Activated T-helper 2 cell treated with anti-CD3 and anti-CD28 coated beads, Interferon-gamma antibody, Interleukin-2, Interleukin-4, amounts not matched to agents 10 μg/mL and 5 μg/mL and 100 μg/mL, durations not matched to agents 14 hours and 24 hours and 36 hours (primary cell): ENCODE measurements at regions not wholly inside any gene's neighbourhood (a gene's known extent, or its start where the extent isn't known, plus 50 kb on each side); places are given as distances from the start of the nearest gene placed in this dataset.
"Not testable (repeated sequence)": the region's sequence is repeated elsewhere in the genome, so short reads cannot be mapped to it uniquely, and the experiment has no call there.

Source experiments
- DNase-seq: peaks from one replicate; pipeline ENCODE4 v3.0.0; 2021; ENCODE audit warnings: low spot score
- H3K27ac Mint-ChIP-seq: one replicate; pipeline ENCODE4 v1.8.0; 2021; ENCODE audit warnings: mixed read lengths
- H3K27me3 Mint-ChIP-seq: one replicate; pipeline ENCODE4 v1.8.0; 2021; ENCODE audit warnings: low read depth, mixed read lengths
- H3K36me3 Mint-ChIP-seq: one replicate; pipeline ENCODE4 v1.8.0; 2021; ENCODE audit warnings: low read depth, mixed read lengths
- H3K4me1 Mint-ChIP-seq: one replicate; pipeline ENCODE4 v1.8.0; 2021; ENCODE audit warnings: low read depth, mixed read lengths
- H3K4me3 Mint-ChIP-seq: one replicate; pipeline ENCODE4 v1.8.0; 2021; ENCODE audit warnings: low read depth, mild to moderate bottlenecking, moderate library complexity, mixed read lengths
- H3K9me3 Mint-ChIP-seq: one replicate; pipeline ENCODE4 v1.8.0; 2021; ENCODE audit warnings: mixed read lengths
- intact Hi-C: fragments of 100-400 bp; cut with micrococcal nuclease; formaldehyde crosslinking; loops from one replicate; pipeline ENCODE4 v1.15.1; 2023

DNA sequence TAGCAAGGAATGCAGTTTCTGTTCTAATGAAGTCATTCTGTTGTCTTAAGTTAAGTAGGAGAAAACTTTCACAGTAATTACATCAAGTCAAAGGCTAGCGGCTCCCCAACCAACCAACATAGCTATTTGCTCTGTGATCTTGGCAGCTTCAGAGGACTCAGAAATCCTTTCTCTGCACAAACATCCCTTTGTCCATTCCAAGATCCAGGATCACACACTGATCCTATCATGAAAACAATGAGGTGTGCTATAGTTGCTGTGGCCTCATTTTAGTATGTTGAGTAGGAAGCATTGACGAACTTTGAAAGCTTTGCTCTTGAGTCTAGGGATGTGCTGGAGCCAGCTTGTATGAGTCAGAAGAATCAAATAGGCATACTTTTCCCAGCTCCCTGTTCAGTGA, 218.2 kb upstream of the PRSS58 start:
- Mint-ChIP-seq H3K4me1 (peaks cover 21% of the 10 kb centered on the region), H3K27ac (no peak overlapping the region), H3K36me3 (no peaks in the 10 kb centered on the region), H3K4me3 (no peak overlapping the region), H3K27me3 (no peaks in the 10 kb centered on the region), H3K9me3 (no peaks in the 10 kb centered on the region)
- DNase-seq: no peak
- intact Hi-C loops: no loop called here

DNA sequence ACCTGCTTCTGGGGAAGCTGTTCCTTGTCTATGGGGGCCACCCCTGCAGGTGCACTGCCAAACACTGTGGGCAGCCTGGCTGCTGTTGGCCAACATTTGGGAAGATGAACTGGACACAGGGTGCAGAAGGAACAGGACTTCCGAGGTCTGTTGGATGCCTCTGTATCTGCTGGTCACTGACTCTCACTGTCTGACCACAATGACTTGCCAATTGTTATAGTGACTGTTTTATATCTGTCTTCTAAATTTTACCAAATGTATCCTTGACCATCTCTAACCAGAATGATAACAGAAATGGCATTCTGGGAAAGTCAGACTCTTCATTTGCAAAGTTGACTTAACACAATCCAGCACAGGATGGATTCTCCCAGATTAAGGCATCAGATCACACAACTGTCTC, 214.0 kb upstream of the PRSS58 start:
- intact Hi-C loops: no loop called here
- Mint-ChIP-seq H3K36me3 (no peaks in the 10 kb centered on the region), H3K4me3 (no peak overlapping the region), H3K9me3 (no peaks in the 10 kb centered on the region), H3K27me3 (no peaks in the 10 kb centered on the region), H3K27ac (no peak overlapping the region), H3K4me1 (peaks cover 10% of the 10 kb centered on the region)
- no peak for DNase-seq

GRCh38 chr7:142470544-142470830, 212.6 kb upstream of the PRSS58 start:
- H3K27me3 Mint-ChIP-seq: no peaks in the 10 kb centered on the region
- intact Hi-C loops: no loop called here
- no peak overlapping the region for H3K27ac Mint-ChIP-seq
- no peak for DNase-seq
- no peaks in the 10 kb centered on the region for H3K36me3 Mint-ChIP-seq
- peaks cover 8% of the 10 kb centered on the region for H3K4me1 Mint-ChIP-seq
- no peaks in the 10 kb centered on the region for H3K9me3 Mint-ChIP-seq
- no peak overlapping the region for H3K4me3 Mint-ChIP-seq

GRCh38 chr7:142469696-142470543, 212.1 kb upstream of the PRSS58 start:
- Mint-ChIP-seq H3K4me3 (no peak overlapping the region), H3K27me3 (no peaks in the 10 kb centered on the region), H3K36me3 (no peaks in the 10 kb centered on the region), H3K27ac (no peak overlapping the region), H3K9me3 (no peaks in the 10 kb centered on the region), H3K4me1 (peaks cover 8% of the 10 kb centered on the region)
- no peak for DNase-seq
- intact Hi-C loops: no loop called here

GRCh38 chr7:142468871-142469665, 211.2 kb upstream of the PRSS58 start:
- Mint-ChIP-seq H3K27me3 (no peaks in the 10 kb centered on the region), H3K27ac (no peak overlapping the region), H3K4me3 (no peak overlapping the region), H3K9me3 (no peaks in the 10 kb centered on the region), H3K4me1 (peaks cover 11% of the 10 kb centered on the region), H3K36me3 (no peaks in the 10 kb centered on the region)
- DNase-seq: no peak
- intact Hi-C loops: no loop called here

GRCh38 chr7:142467056-142467655, 209.3 kb upstream of the PRSS58 start:
- H3K27me3 Mint-ChIP-seq, H3K4me3 Mint-ChIP-seq, H3K9me3 Mint-ChIP-seq, H3K36me3 Mint-ChIP-seq, intact Hi-C loops, H3K27ac Mint-ChIP-seq, DNase-seq: not testable (repeated sequence)
- H3K4me1 Mint-ChIP-seq: peaks cover 25% of the 10 kb centered on the region

DNA sequence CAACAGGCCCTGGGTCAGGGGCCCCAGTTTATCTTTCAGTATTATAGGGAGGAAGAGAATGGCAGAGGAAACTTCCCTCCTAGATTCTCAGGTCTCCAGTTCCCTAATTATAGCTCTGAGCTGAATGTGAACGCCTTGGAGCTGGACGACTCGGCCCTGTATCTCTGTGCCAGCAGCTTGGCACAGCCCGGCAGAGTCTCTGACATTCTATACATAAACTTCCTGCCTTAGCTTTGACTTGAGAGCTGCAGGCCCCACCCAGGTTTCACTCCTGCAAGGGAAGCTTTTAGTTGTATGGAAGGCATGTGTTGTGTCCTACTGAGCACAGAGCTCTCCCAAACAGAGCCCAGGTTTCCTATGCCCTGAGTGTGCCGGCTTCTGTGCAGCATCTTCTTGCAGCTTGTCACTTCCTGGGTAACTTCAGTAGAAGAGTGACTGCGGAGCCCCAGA, 205.6 kb upstream of the PRSS58 start:
- Mint-ChIP-seq H3K9me3 (no peaks in the 10 kb centered on the region), H3K4me3 (peak overlapping the region; percentile 62), H3K4me1 (peaks cover 34% of the 10 kb centered on the region)

DNA sequence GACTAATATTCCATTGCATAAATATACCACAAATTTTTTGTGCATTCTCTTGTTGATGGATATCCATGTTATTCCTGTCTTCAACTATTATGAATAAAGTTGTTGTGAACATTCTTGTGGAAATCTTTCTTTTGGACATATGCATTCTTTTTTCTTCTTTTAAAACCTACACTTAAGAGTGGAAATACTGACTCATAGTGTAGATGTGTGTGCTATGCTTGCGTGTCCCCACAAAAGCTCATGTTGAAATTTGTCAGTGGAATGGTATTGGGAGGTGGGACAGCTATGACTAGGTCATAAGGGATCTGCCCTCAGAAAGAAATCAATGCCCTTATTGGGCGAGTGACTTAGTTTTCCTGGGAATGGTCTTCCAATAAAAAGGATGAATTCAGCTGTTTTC, 203.6 kb upstream of the PRSS58 start:
- Mint-ChIP-seq H3K27ac (no peak overlapping the region), H3K27me3 (peaks cover 7% of the 10 kb centered on the region), H3K9me3 (no peaks in the 10 kb centered on the region), H3K36me3 (no peaks in the 10 kb centered on the region), H3K4me1 (peaks cover 37% of the 10 kb centered on the region), H3K4me3 (no peak overlapping the region)
- no peak for DNase-seq
- intact Hi-C loops: loop anchor here (2.0 to 5.0 kb wide), 2 partner anchors 17 to 36 kb away; no protein-coding TSS in a partner anchor

More for the DNA sequence above, 205.6 kb upstream of the PRSS58 start:
- Mint-ChIP-seq H3K27ac (peak overlapping the region; percentile 86), H3K36me3 (no peaks in the 10 kb centered on the region), H3K27me3 (peaks cover 7% of the 10 kb centered on the region)
- no peak for DNase-seq
- intact Hi-C loops: loop anchor here (5.0 kb wide), 1 partner anchor 34 kb away; no protein-coding TSS in a partner anchor

DNA sequence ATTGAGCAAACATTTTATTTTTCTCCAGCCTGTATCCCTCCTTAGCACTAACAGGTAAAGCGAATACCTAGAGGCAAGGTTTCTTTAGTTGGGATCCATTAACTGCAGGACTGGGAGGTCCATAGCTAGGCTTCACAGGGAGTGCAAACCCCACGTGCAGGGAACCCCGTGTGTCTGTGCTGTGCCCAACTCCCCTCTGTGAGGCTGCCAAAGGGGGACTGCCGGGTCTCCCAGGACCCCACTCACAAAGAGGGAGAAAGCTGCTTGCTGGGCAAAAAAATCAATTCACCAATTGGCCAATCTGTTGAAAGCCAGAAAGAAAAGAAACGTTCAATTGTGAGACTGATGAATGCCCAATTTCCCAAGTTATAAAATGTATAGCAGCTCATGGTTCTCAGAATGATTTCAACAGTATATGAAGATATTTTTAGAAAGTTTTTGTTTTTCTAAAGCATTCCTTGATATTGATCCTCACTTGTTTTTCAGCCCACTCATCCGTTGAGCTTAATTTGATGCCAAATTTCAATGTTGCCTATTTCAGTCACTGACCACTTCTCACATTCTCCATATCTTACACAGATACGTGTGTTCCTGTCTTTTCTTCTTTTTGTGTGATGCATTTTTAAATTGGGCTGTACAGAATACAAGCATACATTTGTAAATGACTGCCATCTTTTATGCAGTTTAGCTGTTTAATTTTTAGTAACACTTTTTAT, 202.7 kb upstream of the PRSS58 start:
- no peak for DNase-seq
- peaks cover 7% of the 10 kb centered on the region for H3K27me3 Mint-ChIP-seq
- no peaks in the 10 kb centered on the region for H3K36me3 Mint-ChIP-seq
- H3K4me1 Mint-ChIP-seq: peaks cover 39% of the 10 kb centered on the region
- H3K27ac Mint-ChIP-seq: no peak overlapping the region
- no peak overlapping the region for H3K4me3 Mint-ChIP-seq
- no peaks in the 10 kb centered on the region for H3K9me3 Mint-ChIP-seq
- intact Hi-C loops: loop anchor here (2.0 to 5.0 kb wide), 2 partner anchors 16 to 37 kb away; no protein-coding TSS in a partner anchor

GRCh38 chr7:142459551-142459963, 201.7 kb upstream of the PRSS58 start:
- Mint-ChIP-seq H3K27ac (no peak overlapping the region), H3K4me3 (no peak overlapping the region), H3K9me3 (no peaks in the 10 kb centered on the region), H3K27me3 (peaks cover 7% of the 10 kb centered on the region), H3K36me3 (no peaks in the 10 kb centered on the region), H3K4me1 (peaks cover 43% of the 10 kb centered on the region)
- no peak for DNase-seq
- intact Hi-C loops: loop anchor here (1.0 kb wide), 1 partner anchor 24 kb away; no protein-coding TSS in a partner anchor

GRCh38 chr7:142457146-142457703, 199.4 kb upstream of the PRSS58 start:
- H3K27ac Mint-ChIP-seq: no peak overlapping the region
- no peaks in the 10 kb centered on the region for H3K9me3 Mint-ChIP-seq
- intact Hi-C loops: no loop called here
- peaks cover 28% of the 10 kb centered on the region for H3K4me1 Mint-ChIP-seq
- no peak for DNase-seq
- H3K4me3 Mint-ChIP-seq: no peak overlapping the region
- H3K36me3 Mint-ChIP-seq: no peaks in the 10 kb centered on the region
- peaks cover 11% of the 10 kb centered on the region for H3K27me3 Mint-ChIP-seq

- H3K4me1 Mint-ChIP-seq: peaks cover 30% of the 10 kb centered on the region
- H3K27me3 Mint-ChIP-seq: peaks cover 9% of the 10 kb centered on the region
- intact Hi-C loops: no loop called here
- no peaks in the 10 kb centered on the region for H3K36me3 Mint-ChIP-seq
- no peak for DNase-seq
- no peaks in the 10 kb centered on the region for H3K9me3 Mint-ChIP-seq
- peak overlapping the region; percentile 39 for H3K27ac Mint-ChIP-seq
- H3K4me3 Mint-ChIP-seq: peak overlapping the region; percentile 50
Observed at GRCh38 chr7:142455392-142455791, 197.5 kb upstream of the PRSS58 start.
